ENCODE measurements at regions not wholly inside any gene's neighbourhood (a gene's known extent, or its start where the extent isn't known, plus 50 kb on each side); places are given as distances from the start of the nearest gene placed in this dataset.

- intact Hi-C loops (cut with DNase I; ENCODE audit: low total_unique reads): no loop called here
- TF ChIP-seq CTCF (IDR thresholded peaks at IDR 0.05) (no peak), POLR2A (IDR thresholded peaks at IDR 0.05) (no peak)
- Histone ChIP-seq H3K4me1 (no peaks in the 10 kb centered on the region), H3K27ac (no peak overlapping the region), H3K27me3 (no peaks in the 10 kb centered on the region), H3K9me3 (no peaks in the 10 kb centered on the region), H3K4me3 (no peak overlapping the region), H3K36me3 (no peaks in the 10 kb centered on the region)
- DNase-seq: no peak
These were observed 406.8 kb upstream of the FAM98A start for GRCh38 chr2:34005901-34006300.

- Histone ChIP-seq H3K4me3 (no peak overlapping the region), H3K36me3 (no peaks in the 10 kb centered on the region), H3K27me3 (no peaks in the 10 kb centered on the region), H3K4me1 (no peaks in the 10 kb centered on the region), H3K9me3 (no peaks in the 10 kb centered on the region), H3K27ac (no peak overlapping the region)
- no peak for DNase-seq
- intact Hi-C loops (cut with DNase I; ENCODE audit: low total_unique reads): no loop called here
- no peak for TF ChIP-seq POLR2A (IDR thresholded peaks at IDR 0.05)
- TF ChIP-seq CTCF (IDR thresholded peaks at IDR 0.05): no peak
These were observed 405.8 kb upstream of the FAM98A start for GRCh38 chr2:34004936-34005335.

GRCh38 chr2:34003795-34004194 lies 404.7 kb upstream of the FAM98A start:
- Histone ChIP-seq H3K36me3 (no peaks in the 10 kb centered on the region), H3K27ac (no peak overlapping the region), H3K9me3 (no peaks in the 10 kb centered on the region), H3K4me1 (no peaks in the 10 kb centered on the region), H3K4me3 (no peak overlapping the region), H3K27me3 (no peaks in the 10 kb centered on the region)
- no peak for DNase-seq
- TF ChIP-seq POLR2A (IDR thresholded peaks at IDR 0.05) (no peak), CTCF (IDR thresholded peaks at IDR 0.05) (no peak)
- intact Hi-C loops (cut with DNase I; ENCODE audit: low total_unique reads): no loop called here

- H3K27ac ChIP-seq: no peak overlapping the region
These were observed 402.5 kb upstream of the FAM98A start for GRCh38 chr2:34001557-34001956.

GRCh38 chr2:33984131-33984530 lies 385.0 kb upstream of the FAM98A start:
- no peaks in the 10 kb centered on the region for H3K9me3 ChIP-seq
- no peaks in the 10 kb centered on the region for H3K27me3 ChIP-seq
- intact Hi-C loops (cut with DNase I; ENCODE audit: low total_unique reads): no loop called here
- no peaks in the 10 kb centered on the region for H3K4me1 ChIP-seq
- no peaks in the 10 kb centered on the region for H3K36me3 ChIP-seq
- DNase-seq: no peak
- H3K4me3 ChIP-seq: no peak overlapping the region
- TF ChIP-seq POLR2A (IDR thresholded peaks at IDR 0.05): no peak
- no peak for TF ChIP-seq CTCF (IDR thresholded peaks at IDR 0.05)
- H3K27ac ChIP-seq: no peak overlapping the region

More at GRCh38 chr2:34001557-34001956, 402.5 kb upstream of the FAM98A start:
- Histone ChIP-seq H3K27me3 (no peaks in the 10 kb centered on the region), H3K4me1 (no peaks in the 10 kb centered on the region), H3K4me3 (no peak overlapping the region), H3K36me3 (no peaks in the 10 kb centered on the region), H3K9me3 (peaks cover 0 to 9% of the 10 kb centered on the region in 2 donors)
- no peak for DNase-seq
- intact Hi-C loops (cut with DNase I; ENCODE audit: low total_unique reads): no loop called here
- TF ChIP-seq POLR2A (IDR thresholded peaks at IDR 0.05) (no peak), CTCF (IDR thresholded peaks at IDR 0.05) (no peak)

Data from uterus (tissue), 3 donors.